GM19455 (cell line): ENCODE measurements at regions not wholly inside any gene's neighbourhood (a gene's known extent, or its start where the extent isn't known, plus 50 kb on each side); places are given as distances from the start of the nearest gene placed in this dataset.

Experiments
- ATAC-seq: cut with Tn5 transposase; IDR thresholded peaks from one replicate; pipeline ENCODE4 v1.9.1; 2021; ENCODE audit not compliant: unreplicated experiment

- ATAC-seq, result no peak
Observed at GRCh38 chr18:44386401-44386800, 294.3 kb upstream of the SETBP1 start.

- ATAC-seq, result no peak
Observed at GRCh38 chr18:44388329-44388728, 292.4 kb upstream of the SETBP1 start.

- no peak for ATAC-seq
Observed at GRCh38 chr18:44392933-44393332, 287.8 kb upstream of the SETBP1 start.

- no peak for ATAC-seq
Observed at GRCh38 chr18:44393406-44393805, 287.3 kb upstream of the SETBP1 start.

GRCh38 chr18:44396550-44396949, 284.1 kb upstream of the SETBP1 start:
- no peak for ATAC-seq

GRCh38 chr18:44409071-44409470, 271.6 kb upstream of the SETBP1 start:
- ATAC-seq, result no peak

- no peak for ATAC-seq
Observed at GRCh38 chr18:44409515-44409914, 271.2 kb upstream of the SETBP1 start.

- no peak for ATAC-seq
Observed at GRCh38 chr18:44410740-44411139, 269.9 kb upstream of the SETBP1 start.

- no peak for ATAC-seq
Observed at GRCh38 chr18:44411262-44411905, 269.3 kb upstream of the SETBP1 start.

- ATAC-seq, result no peak
Observed at GRCh38 chr18:44411976-44412375, 268.7 kb upstream of the SETBP1 start.

GRCh38 chr18:44423814-44424644, 256.7 kb upstream of the SETBP1 start:
- ATAC-seq, result no peak

GRCh38 chr18:44424645-44425035, 256.0 kb upstream of the SETBP1 start:
- no peak for ATAC-seq

GRCh38 chr18:44425161-44425560, 255.5 kb upstream of the SETBP1 start:
- no peak for ATAC-seq

- ATAC-seq, result no peak
Observed at GRCh38 chr18:44437603-44438002, 243.1 kb upstream of the SETBP1 start.

GRCh38 chr18:44450226-44450625, 230.5 kb upstream of the SETBP1 start:
- no peak for ATAC-seq

GRCh38 chr18:44452346-44452745, 228.3 kb upstream of the SETBP1 start:
- ATAC-seq, result no peak

- no peak for ATAC-seq
Observed at GRCh38 chr18:44453505-44453904, 227.2 kb upstream of the SETBP1 start.

GRCh38 chr18:44458777-44459176, 221.9 kb upstream of the SETBP1 start:
- no peak for ATAC-seq

- no peak for ATAC-seq
Observed at GRCh38 chr18:44464398-44465180, 216.1 kb upstream of the SETBP1 start.

- no peak for ATAC-seq
Observed at GRCh38 chr18:44465381-44465841, 215.3 kb upstream of the SETBP1 start.

GRCh38 chr18:44466997-44467396, 213.7 kb upstream of the SETBP1 start:
- ATAC-seq, result no peak

GRCh38 chr18:44467718-44468117, 213.0 kb upstream of the SETBP1 start:
- no peak for ATAC-seq
